Smooth muscle cell (in vitro differentiated cells): ENCODE measurements at regions not wholly inside any gene's neighbourhood (a gene's known extent, or its start where the extent isn't known, plus 50 kb on each side); places are given as distances from the start of the nearest gene placed in this dataset.
A peak's percentile ranks its signal among the peaks of the same experiment; 100 is the strongest.

Experiments used
- DNase-seq: peaks from one replicate; lab custom pipeline; 2025; ENCODE audit not compliant: unreplicated experiment; lab: John Stamatoyannopoulos, UW
- H2AFZ ChIP-seq: fragments of 200-600 bp; sonication (generic); 2 replicates; pipeline ENCODE4 v1.6.0; 2016; ENCODE audit warnings: antibody characterized with exemption, low read depth, mild to moderate bottlenecking
- H3F3A ChIP-seq: fragments of 200-600 bp; sonication (generic); 2 replicates; pipeline ENCODE4 v1.6.0; 2017; ENCODE audit warnings: antibody characterized with exemption, low read depth
- H3K27ac ChIP-seq: fragments of 200-600 bp; sonication (generic); 2 replicates; pipeline ENCODE4 v1.5.1; 2016; ENCODE audit warnings: low read depth, mild to moderate bottlenecking
- H3K27me3 ChIP-seq: fragments of 200-600 bp; sonication (generic); 2 replicates; pipeline ENCODE4 v1.6.1; 2016; ENCODE audit warnings: low read depth, mild to moderate bottlenecking
- H3K36me3 ChIP-seq: fragments of 200-600 bp; sonication (generic); 2 replicates; pipeline ENCODE4 v1.5.1; 2016; ENCODE audit warnings: low read depth
- H3K4me1 ChIP-seq: fragments of 200-600 bp; sonication (generic); 2 replicates; pipeline ENCODE4 v1.5.1; 2016; ENCODE audit warnings: low read depth
- H3K4me2 ChIP-seq: fragments of 200-600 bp; sonication (generic); 2 replicates; pipeline ENCODE4 v1.6.0; 2016; ENCODE audit warnings: mild to moderate bottlenecking
- H3K4me3 ChIP-seq: fragments of 200-600 bp; sonication (generic); 2 replicates; pipeline ENCODE4 v1.5.1; 2016; ENCODE audit warnings: mild to moderate bottlenecking
- H3K79me2 ChIP-seq: fragments of 200-600 bp; sonication (generic); 2 replicates; pipeline ENCODE4 v1.6.0; 2016; ENCODE audit warnings: low read depth, mild to moderate bottlenecking
- H3K9ac ChIP-seq: fragments of 200-600 bp; sonication (generic); 2 replicates; pipeline ENCODE4 v1.6.0; 2016; ENCODE audit warnings: low read depth
- H3K9me3 ChIP-seq: fragments of 200-600 bp; sonication (generic); replicated peaks from 2 replicates; pipeline ENCODE4 v1.5.1; 2016; ENCODE audit warnings: low read depth
- H4K20me1 ChIP-seq: fragments of 200-600 bp; sonication (generic); 2 replicates; pipeline ENCODE4 v1.6.0; 2016; ENCODE audit warnings: low read depth
- CTCF ChIP-seq: fragments of 200-600 bp; sonication (generic); IDR thresholded peaks from 2 replicates; pipeline ENCODE4 v1.5.1; 2017; ENCODE audit warnings: borderline replicate concordance, mild to moderate bottlenecking, antibody characterized with exemption; ENCODE audit not compliant: insufficient read depth, poor library complexity, severe bottlenecking
- WGBS: methylation state at CpG from one replicate; pipeline ENCODE4 v1.1.7; 2016; ENCODE audit warnings: low lambda C conversion rate; 5-methylcytosine and 5-hydroxymethylcytosine counted together

GRCh38 chr2:176388861-176389260, 119.6 kb downstream of the MTX2 start:
- TF ChIP-seq CTCF, result no peak
- Histone ChIP-seq H4K20me1 (no peaks in the 10 kb centered on the region), H3F3A (no peaks in the 10 kb centered on the region), H3K79me2 (no peaks in the 10 kb centered on the region), H3K27ac (no peak overlapping the region), H3K9ac (no peak overlapping the region), H3K4me3 (no peak overlapping the region), H2AFZ (no peak overlapping the region), H3K4me1 (peaks cover 12% of the 10 kb centered on the region), H3K36me3 (no peaks in the 10 kb centered on the region), H3K4me2 (no peak overlapping the region), H3K27me3 (peaks cover 5% of the 10 kb centered on the region), H3K9me3 (no peaks in the 10 kb centered on the region)
- no peak for DNase-seq
- WGBS, result 84% methylated on average over 3 of the region's 3 CpGs

GRCh38 chr2:176390276-176391147, 121.3 kb downstream of the MTX2 start:
- H3K79me2 ChIP-seq, result no peaks in the 10 kb centered on the region
- no peak overlapping the region for H3K27ac ChIP-seq
- 48% methylated on average over 5 of the region's 5 CpGs for WGBS
- no peak for DNase-seq
- no peak overlapping the region for H3K9ac ChIP-seq
- H3K4me1 ChIP-seq, result peaks cover 12% of the 10 kb centered on the region
- peak overlapping the region; percentile 45 for H3K4me2 ChIP-seq
- H2AFZ ChIP-seq, result peak overlapping the region; percentile 16
- H3K9me3 ChIP-seq, result no peaks in the 10 kb centered on the region
- H3K27me3 ChIP-seq, result no peaks in the 10 kb centered on the region
- H4K20me1 ChIP-seq, result no peaks in the 10 kb centered on the region
- no peak for TF ChIP-seq CTCF
- no peak overlapping the region for H3K4me3 ChIP-seq
- H3K36me3 ChIP-seq, result no peaks in the 10 kb centered on the region
- H3F3A ChIP-seq, result no peaks in the 10 kb centered on the region

GRCh38 chr2:176391148-176391419, 121.8 kb downstream of the MTX2 start:
- Histone ChIP-seq H3K4me2 (peak overlapping the region; percentile 45), H3K4me3 (no peak overlapping the region), H3K9me3 (no peaks in the 10 kb centered on the region), H3K27me3 (no peaks in the 10 kb centered on the region), H3K27ac (no peak overlapping the region), H2AFZ (peak overlapping the region; percentile 16), H3K79me2 (no peaks in the 10 kb centered on the region), H3F3A (no peaks in the 10 kb centered on the region), H3K4me1 (peaks cover 12% of the 10 kb centered on the region), H3K9ac (no peak overlapping the region), H4K20me1 (no peaks in the 10 kb centered on the region), H3K36me3 (no peaks in the 10 kb centered on the region)
- TF ChIP-seq CTCF, result no peak
- WGBS, result 100% methylated on average over 1 of the region's 1 CpG
- DNase-seq, result no peak

GRCh38 chr2:176392249-176392648, 123.0 kb downstream of the MTX2 start:
- Histone ChIP-seq H3K27ac (no peak overlapping the region), H3K4me3 (no peak overlapping the region), H3F3A (no peaks in the 10 kb centered on the region), H4K20me1 (no peaks in the 10 kb centered on the region), H3K27me3 (no peaks in the 10 kb centered on the region), H3K4me1 (peaks cover 12% of the 10 kb centered on the region), H2AFZ (peak overlapping the region; percentile 44), H3K9ac (no peak overlapping the region), H3K9me3 (no peaks in the 10 kb centered on the region), H3K4me2 (peak overlapping the region; percentile 58), H3K79me2 (no peaks in the 10 kb centered on the region), H3K36me3 (no peaks in the 10 kb centered on the region)
- no peak for TF ChIP-seq CTCF
- DNase-seq, result no peak
- WGBS, result 41% methylated on average over 6 of the region's 6 CpGs
